ENCODE measurements at regions not wholly inside any gene's neighbourhood (a gene's known extent, or its start where the extent isn't known, plus 50 kb on each side); places are given as distances from the start of the nearest gene placed in this dataset.

DNA sequence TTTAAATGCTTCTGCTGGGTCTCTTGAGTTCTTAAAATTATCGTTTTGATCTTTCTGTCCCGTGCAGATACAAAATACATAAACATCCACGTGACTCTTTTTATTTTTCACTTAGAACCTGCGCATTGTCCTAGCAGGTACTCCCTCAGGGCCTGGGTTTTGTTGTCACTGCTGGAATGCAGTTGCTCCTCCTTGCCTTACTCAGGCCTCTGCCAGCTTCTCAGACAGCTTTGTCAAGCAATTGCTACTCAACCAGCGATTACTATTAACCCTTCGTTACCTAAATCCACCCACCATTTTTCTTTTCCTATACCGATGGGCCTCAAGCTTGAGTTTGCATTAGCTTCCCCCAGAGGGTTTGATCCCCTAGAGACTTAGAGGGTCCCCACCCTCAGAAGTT is 405.9 kb upstream of the RBFOX1 start:
- TF ChIP-seq CTCF (IDR thresholded peaks at IDR 0.05; ENCODE audit: low read depth, low read length) = no peak
- CTCF ChIA-PET = no interaction called here
- Histone ChIP-seq H3K9me3 (ENCODE audit: control insufficient read depth, insufficient read depth, low read length) (peaks cover 28% of the 10 kb centered on the region), H3K4me3 (ENCODE audit: low read depth, low read length) (no peak overlapping the region), H3K27ac (ENCODE audit: low read depth, low read length) (no peak overlapping the region), H3K27me3 (ENCODE audit: control insufficient read depth, insufficient read depth, low read length) (no peaks in the 10 kb centered on the region)
- DNase-seq (ENCODE audit: low read depth, low spot score) = no peak
- POLR2A ChIA-PET = no interaction called here

DNA sequence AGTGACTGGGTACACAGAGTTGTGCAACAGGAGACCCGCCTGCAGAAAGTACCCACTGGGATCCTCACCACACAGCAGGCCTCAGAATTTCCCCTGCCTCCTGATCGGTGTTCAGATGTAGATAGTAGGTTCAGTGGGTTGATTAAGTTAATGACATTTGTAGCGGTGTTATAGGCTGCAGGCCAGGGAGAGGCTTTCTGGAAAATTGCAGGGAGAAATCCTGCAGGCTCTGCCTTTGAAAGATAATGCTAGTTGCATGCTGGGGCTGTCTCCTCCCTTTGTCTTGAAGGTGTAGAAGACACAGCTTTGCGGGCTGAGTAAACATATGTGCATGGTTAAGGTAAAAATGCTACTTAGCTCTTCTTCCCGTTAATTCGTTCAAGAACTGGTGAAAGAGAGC is 406.3 kb upstream of the RBFOX1 start:
- no peak for TF ChIP-seq CTCF (IDR thresholded peaks at IDR 0.05; ENCODE audit: low read depth, low read length)
- Histone ChIP-seq H3K27me3 (ENCODE audit: control insufficient read depth, insufficient read depth, low read length) (no peaks in the 10 kb centered on the region), H3K9me3 (ENCODE audit: control insufficient read depth, insufficient read depth, low read length) (peaks cover 25% of the 10 kb centered on the region), H3K27ac (ENCODE audit: low read depth, low read length) (no peak overlapping the region), H3K4me3 (ENCODE audit: low read depth, low read length) (no peak overlapping the region)
- ChIA-PET CTCF (no interaction called here), POLR2A (no interaction called here)
- DNase-seq (ENCODE audit: low read depth, low spot score) = no peak

DNA sequence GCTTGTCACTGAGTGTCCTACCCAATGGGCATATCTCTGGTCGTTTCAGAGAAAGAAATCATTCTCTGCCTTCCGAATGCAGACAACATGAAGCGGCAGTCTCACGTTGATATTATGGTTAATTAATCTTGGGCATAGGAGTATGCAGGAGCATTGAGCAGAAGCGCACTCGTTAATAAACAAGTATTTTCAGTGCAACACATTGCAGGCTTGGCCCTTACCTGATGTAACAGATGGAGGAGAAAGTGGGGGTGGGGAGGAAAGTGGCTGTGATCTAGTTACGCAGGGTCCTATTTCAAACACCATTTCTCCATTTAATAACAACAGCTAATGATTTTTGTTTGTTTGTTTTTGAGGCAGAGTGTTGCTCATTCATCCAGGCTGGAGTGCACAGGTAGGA is 414.0 kb upstream of the RBFOX1 start:
- no peaks in the 10 kb centered on the region for H3K27me3 ChIP-seq (ENCODE audit: control insufficient read depth, insufficient read depth, low read length)
- CTCF ChIA-PET = no interaction called here
- no peak for TF ChIP-seq CTCF (IDR thresholded peaks at IDR 0.05; ENCODE audit: low read depth, low read length)
- peaks cover 34% of the 10 kb centered on the region for H3K9me3 ChIP-seq (ENCODE audit: control insufficient read depth, insufficient read depth, low read length)
- H3K27ac ChIP-seq (ENCODE audit: low read depth, low read length) = no peak overlapping the region
- POLR2A ChIA-PET = no interaction called here
- DNase-seq (ENCODE audit: low read depth, low spot score) = no peak
- no peak overlapping the region for H3K4me3 ChIP-seq (ENCODE audit: low read depth, low read length)

GRCh38 chr16:6916946-6917345 is 415.7 kb upstream of the RBFOX1 start:
- DNase-seq (ENCODE audit: low read depth, low spot score) = no peak
- Histone ChIP-seq H3K27ac (ENCODE audit: low read depth, low read length) (no peak overlapping the region), H3K9me3 (ENCODE audit: control insufficient read depth, insufficient read depth, low read length) (peaks cover 37% of the 10 kb centered on the region), H3K27me3 (ENCODE audit: control insufficient read depth, insufficient read depth, low read length) (no peaks in the 10 kb centered on the region), H3K4me3 (ENCODE audit: low read depth, low read length) (no peak overlapping the region)
- POLR2A ChIA-PET = no interaction called here
- no peak for TF ChIP-seq CTCF (IDR thresholded peaks at IDR 0.05; ENCODE audit: low read depth, low read length)
- CTCF ChIA-PET = no interaction called here

- peaks cover 39% of the 10 kb centered on the region for H3K9me3 ChIP-seq (ENCODE audit: control insufficient read depth, insufficient read depth, low read length)
- H3K27ac ChIP-seq (ENCODE audit: low read depth, low read length) = no peak overlapping the region
- CTCF ChIA-PET = no interaction called here
- DNase-seq (ENCODE audit: low read depth, low spot score) = no peak
- no peak for TF ChIP-seq CTCF (IDR thresholded peaks at IDR 0.05; ENCODE audit: low read depth, low read length)
- no peaks in the 10 kb centered on the region for H3K27me3 ChIP-seq (ENCODE audit: control insufficient read depth, insufficient read depth, low read length)
- POLR2A ChIA-PET = no interaction called here
- no peak overlapping the region for H3K4me3 ChIP-seq (ENCODE audit: low read depth, low read length)
Measured at GRCh38 chr16:6913566-6913965, 419.1 kb upstream of the RBFOX1 start.
